ENCODE measurements at regions not wholly inside any gene's neighbourhood (a gene's known extent, or its start where the extent isn't known, plus 50 kb on each side); places are given as distances from the start of the nearest gene placed in this dataset.

- no peak for DNase-seq (ENCODE audit: low read depth in 2 of 3, low spot score in 1 of 3)
Measured at GRCh38 chr5:147162740-147163139, 72.1 kb upstream of the STK32A start.

GRCh38 chr5:147167529-147167928 is 67.3 kb upstream of the STK32A start:
- DNase-seq (ENCODE audit: low read depth in 2 of 3, low spot score in 1 of 3), result no peak

GRCh38 chr5:147168578-147169327 is 66.1 kb upstream of the STK32A start:
- DNase-seq (ENCODE audit: low read depth in 2 of 3, low spot score in 1 of 3), result no peak

GRCh38 chr5:147169399-147169798 is 65.4 kb upstream of the STK32A start:
- no peak for DNase-seq (ENCODE audit: low read depth in 2 of 3, low spot score in 1 of 3)

- no peak for DNase-seq (ENCODE audit: low read depth in 2 of 3, low spot score in 1 of 3)
Measured at GRCh38 chr5:147169901-147170300, 64.9 kb upstream of the STK32A start.

- no peak for DNase-seq (ENCODE audit: low read depth in 2 of 3, low spot score in 1 of 3)
Measured at GRCh38 chr5:147170603-147171002, 64.2 kb upstream of the STK32A start.

- DNase-seq (ENCODE audit: low read depth in 2 of 3, low spot score in 1 of 3), result no peak
Measured at GRCh38 chr5:147174671-147175265, 60.1 kb upstream of the STK32A start.

GRCh38 chr5:147175516-147176097 is 59.2 kb upstream of the STK32A start:
- DNase-seq (ENCODE audit: low read depth in 2 of 3, low spot score in 1 of 3), result no peak

- no peak for DNase-seq (ENCODE audit: low read depth in 2 of 3, low spot score in 1 of 3)
Measured at GRCh38 chr5:147176422-147176821, 58.4 kb upstream of the STK32A start.

- no peak for DNase-seq (ENCODE audit: low read depth in 2 of 3, low spot score in 1 of 3)
Measured at GRCh38 chr5:147177125-147177840, 57.5 kb upstream of the STK32A start.

- no peak for DNase-seq (ENCODE audit: low read depth in 2 of 3, low spot score in 1 of 3)
Measured at GRCh38 chr5:147179562-147180147, 55.2 kb upstream of the STK32A start.

GRCh38 chr5:147180751-147181150 is 54.1 kb upstream of the STK32A start:
- DNase-seq (ENCODE audit: low read depth in 2 of 3, low spot score in 1 of 3), result no peak
